Bronchial epithelial cell (primary cell): ENCODE measurements at regions not wholly inside any gene's neighbourhood (a gene's known extent, or its start where the extent isn't known, plus 50 kb on each side); places are given as distances from the start of the nearest gene placed in this dataset.
A peak's percentile ranks its signal among the peaks of the same experiment; 100 is the strongest.

Experiments used
- DNase-seq: peaks from one replicate; pipeline ENCODE4 v3.0.0-alpha.2; 2010; ENCODE audit warnings: low read depth
- FAIRE-seq: peaks from 2 replicates; lab custom pipeline; 2011; peaks lifted over from hg19 to GRCh38; lab: Jason Lieb, UNC
- H3K27me3 ChIP-seq: 2 replicates; pipeline ENCODE4 v1.5.1; 2011; ENCODE audit warnings: low read length; ENCODE audit not compliant: control insufficient read depth, insufficient read depth
- H3K36me3 ChIP-seq: 2 replicates; pipeline ENCODE4 v1.5.1; 2011; ENCODE audit warnings: low read length; ENCODE audit not compliant: control insufficient read depth, insufficient read depth
- H3K4me3 ChIP-seq: 2 replicates; pipeline ENCODE4 v1.5.1; 2011; ENCODE audit warnings: mild to moderate bottlenecking, low read depth, low read length, control low read depth
- CTCF ChIP-seq: IDR thresholded peaks from 2 replicates; pipeline ENCODE4 v1.5.1; 2011; ENCODE audit warnings: mild to moderate bottlenecking, moderate library complexity, low read length, control low read depth, inconsistent platforms; ENCODE audit not compliant: insufficient read depth, severe bottlenecking

- FAIRE-seq (no peak), DNase-seq (peak; percentile 42)
- no peaks in the 10 kb centered on the region for H3K36me3 ChIP-seq
Observed at GRCh38 chr11:88231894-88232482, 56.7 kb upstream of the RAB38 start.

GRCh38 chr11:88229303-88229702 lies 54.1 kb upstream of the RAB38 start:
- FAIRE-seq = no peak
- no peak for DNase-seq
- no peak overlapping the region for H3K4me3 ChIP-seq
- no peaks in the 10 kb centered on the region for H3K36me3 ChIP-seq
- H3K27me3 ChIP-seq = no peaks in the 10 kb centered on the region
- TF ChIP-seq CTCF = no peak

More at GRCh38 chr11:88231894-88232482, 56.7 kb upstream of the RAB38 start:
- peak; percentile 72 for TF ChIP-seq CTCF
- no peak overlapping the region for H3K4me3 ChIP-seq
- no peaks in the 10 kb centered on the region for H3K27me3 ChIP-seq
